Pancreas (tissue), 10 donors: ENCODE measurements at regions not wholly inside any gene's neighbourhood (a gene's known extent, or its start where the extent isn't known, plus 50 kb on each side); places are given as distances from the start of the nearest gene placed in this dataset.
A peak's percentile ranks its signal among the peaks of the same experiment; 100 is the strongest.

ENCODE experiments used
- ATAC-seq, 4 donors: fragments of 200-7000 bp; cut with Tn5 transposase; one replicate each; pipeline versions ENCODE4 v1.8.0 to v1.9.1; 2020; ENCODE audit warnings: mild to moderate bottlenecking in 4 of 4, moderate library complexity in 4 of 4
- DNase-seq, 6 donors: peaks; one replicate each; pipeline ENCODE4 v3.0.0-alpha.2; 2020
- FAIRE-seq: peaks from 2 replicates; lab custom pipeline; 2012; peaks lifted over from hg19 to GRCh38; lab: Jason Lieb, UNC
- H3K27ac ChIP-seq, 4 donors: fragments of 200-600 bp; sonication (generic); 1 replicate in 3 of 4; 2 replicates in 1 of 4; pipeline versions ENCODE4 v1.5.0 to v1.8.0; 2020
- H3K27me3 ChIP-seq, 4 donors: fragments of 200-600 bp; one replicate each; pipeline ENCODE4 v1.8.0; 2021
- H3K36me3 ChIP-seq, 3 donors: fragments of 200-600 bp; sonication (generic) in 1 of 3; one replicate each; pipeline versions ENCODE4 v1.5.0 to v1.8.0; 2020 to 2021
- H3K4me1 ChIP-seq, 3 donors: fragments of 200-600 bp; one replicate each; pipeline ENCODE4 v1.8.0; 2021
- H3K4me3 ChIP-seq, 4 donors: fragments of 200-600 bp; sonication (generic) in 2 of 4; one replicate each; pipeline versions ENCODE4 v1.5.0 to v1.8.0; 2020 to 2021
- H3K9me3 ChIP-seq, 4 donors: fragments of 200-600 bp; one replicate each; pipeline ENCODE4 v1.8.0; 2021
- CTCF ChIP-seq, 4 donors: fragments of 200-600 bp; sonication (generic) in 3 of 4; IDR thresholded peaks; one replicate each; pipeline versions ENCODE4 v1.5.0 to v1.8.0; 2021; ENCODE audit warnings: antibody characterized with exemption in 4 of 4
- WGBS, 2 donors: extraction: QIAGEN DNeasy Blood & Tissue Kit; methylation state at CpG; one replicate each; pipeline ENCODE4 v1.1.7; 2013; 5-methylcytosine and 5-hydroxymethylcytosine counted together
- intact Hi-C, 3 donors: fragments of 100-400 bp; cut with DNase I; formaldehyde crosslinking; loops; one replicate each; pipeline versions ENCODE4 v1.11.1 to v1.14.2; 2022
- donor health status: healthy with polysubstance abuse.
- donor health status: DM: no; HTN: no; CAD: no; lungs with moderate emphysema.
- donor health status: DM: no; HTN: no; CAD: no.
- donor health status: control.
- donor health status: control.
- donor health status: Bipolar disorder and iron deficiency.
- donor health status: DM: yes; HTN: yes; CAD: no.
- donor health status: DM: no; HTN: no; CAD: no.
- donor health status: DM: no; HTN: no; CAD: no.
- donor health status: DM: yes; HTN: yes; CAD: no.

- 84 to 89% methylated on average over 4 of the region's 4 CpGs for WGBS, 2 donors
Measured at GRCh38 chr12:68530299-68530698, 80.4 kb upstream of the RAP1B start.

GRCh38 chr12:68530965-68531364, 79.7 kb upstream of the RAP1B start:
- H3K4me3 ChIP-seq = no peak overlapping the region
- 28 to 39% methylated on average over 1 of the region's 1 CpG for WGBS, 2 donors
- peak in 3 of 4 donors; percentile 36 to 60 (median 55) for ATAC-seq
- peaks cover 0 to 4% (median 0%) of the 10 kb centered on the region in 4 donors for H3K9me3 ChIP-seq
- intact Hi-C loops = no loop called here
- H3K4me1 ChIP-seq = peaks cover 0 to 3% (median 0%) of the 10 kb centered on the region in 3 donors
- H3K27ac ChIP-seq = no peak overlapping the region
- TF ChIP-seq CTCF (IDR thresholded peaks at IDR 0.05) = no peak
- no peak for DNase-seq
- H3K27me3 ChIP-seq = no peaks in the 10 kb centered on the region
- H3K36me3 ChIP-seq = no peaks in the 10 kb centered on the region
- no peak for FAIRE-seq

More at GRCh38 chr12:68530299-68530698, 80.4 kb upstream of the RAP1B start:
- Histone ChIP-seq H3K4me1 (peaks cover 0 to 3% (median 0%) of the 10 kb centered on the region in 3 donors), H3K36me3 (no peaks in the 10 kb centered on the region), H3K27me3 (no peaks in the 10 kb centered on the region), H3K27ac (no peak overlapping the region), H3K4me3 (no peak overlapping the region), H3K9me3 (peaks cover 0 to 4% (median 0%) of the 10 kb centered on the region in 4 donors)
- no peak for DNase-seq
- FAIRE-seq = no peak
- TF ChIP-seq CTCF (IDR thresholded peaks at IDR 0.05) = no peak
- ATAC-seq = no peak
- intact Hi-C loops = no loop called here

- Histone ChIP-seq H3K4me1 (peaks cover 0 to 3% (median 0%) of the 10 kb centered on the region in 3 donors), H3K27ac (no peak overlapping the region), H3K9me3 (no peaks in the 10 kb centered on the region), H3K36me3 (no peaks in the 10 kb centered on the region), H3K4me3 (no peak overlapping the region), H3K27me3 (no peaks in the 10 kb centered on the region)
- no peak for DNase-seq
- WGBS, 2 donors = 4 to 15% methylated on average over 1 of the region's 1 CpG
- intact Hi-C loops = no loop called here
- TF ChIP-seq CTCF (IDR thresholded peaks at IDR 0.05) = no peak
- peak; percentile 54 for FAIRE-seq
- ATAC-seq = peak in 1 of 4 donors; percentile 25
Measured at GRCh38 chr12:68532204-68532886, 78.4 kb upstream of the RAP1B start.

- FAIRE-seq (no peak), DNase-seq (no peak), ATAC-seq (no peak)
- TF ChIP-seq CTCF (IDR thresholded peaks at IDR 0.05) = no peak
- H3K36me3 ChIP-seq = no peaks in the 10 kb centered on the region
- H3K27me3 ChIP-seq = no peaks in the 10 kb centered on the region
- intact Hi-C loops = no loop called here
- H3K4me3 ChIP-seq = no peak overlapping the region
- H3K9me3 ChIP-seq = no peaks in the 10 kb centered on the region
- H3K4me1 ChIP-seq = peaks cover 0 to 3% (median 0%) of the 10 kb centered on the region in 3 donors
- 63 to 65% methylated on average over 2 of the region's 2 CpGs for WGBS, 2 donors
- no peak overlapping the region for H3K27ac ChIP-seq
Measured at GRCh38 chr12:68532887-68533248, 77.8 kb upstream of the RAP1B start.

- Histone ChIP-seq H3K4me3 (no peak overlapping the region), H3K36me3 (no peaks in the 10 kb centered on the region), H3K27ac (no peak overlapping the region), H3K4me1 (peaks cover 0 to 3% (median 0%) of the 10 kb centered on the region in 3 donors), H3K27me3 (no peaks in the 10 kb centered on the region), H3K9me3 (no peaks in the 10 kb centered on the region)
- intact Hi-C loops = no loop called here
- no peak for TF ChIP-seq CTCF (IDR thresholded peaks at IDR 0.05)
- ATAC-seq (no peak), FAIRE-seq (no peak), DNase-seq (no peak)
- WGBS, 2 donors = 87 to 92% methylated on average over 5 of the region's 5 CpGs
Measured at GRCh38 chr12:68534108-68534507, 76.6 kb upstream of the RAP1B start.
